Spleen (tissue), 11 donors: ENCODE measurements at regions not wholly inside any gene's neighbourhood (a gene's known extent, or its start where the extent isn't known, plus 50 kb on each side); places are given as distances from the start of the nearest gene placed in this dataset.

Source experiments
- DNase-seq: peaks from one replicate; pipeline ENCODE4 v3.0.0-alpha.2; 2020
- H3K27ac ChIP-seq, 8 donors: fragments of 200-600 bp; sonication (generic) in 7 of 8; 1 replicate in 4 of 8; 2 replicates in 4 of 8; pipeline versions ENCODE4 v1.5.0 to v1.8.0; 2016 to 2021; ENCODE audit warnings: inconsistent platforms in 4 of 8, mild to moderate bottlenecking in 4 of 8, moderate library complexity in 1 of 8
- H3K27me3 ChIP-seq, 7 donors: fragments of 200-600 bp; sonication (generic) in 6 of 7; replicated peaks in 1 of 7; 1 replicate in 4 of 7; 2 replicates in 3 of 7; pipeline versions ENCODE4 v1.5.0 to v1.8.0; 2016 to 2021; ENCODE audit warnings: inconsistent platforms in 3 of 7, mild to moderate bottlenecking in 1 of 7
- H3K36me3 ChIP-seq, 6 donors: fragments of 200-600 bp; sonication (generic) in 5 of 6; 1 replicate in 4 of 6; 2 replicates in 2 of 6; pipeline versions ENCODE4 v1.5.0 to v1.8.0; 2016 to 2021; ENCODE audit warnings: inconsistent platforms in 2 of 6
- H3K4me1 ChIP-seq, 6 donors: fragments of 200-600 bp; sonication (generic) in 5 of 6; 1 replicate in 3 of 6; 2 replicates in 3 of 6; pipeline versions ENCODE4 v1.5.0 to v1.8.0; 2016 to 2021; ENCODE audit warnings: inconsistent platforms in 3 of 6
- H3K4me3 ChIP-seq, 8 donors: fragments of 200-600 bp; sonication (generic) in 7 of 8; 1 replicate in 4 of 8; 2 replicates in 4 of 8; pipeline versions ENCODE4 v1.5.0 to v1.8.0; 2016 to 2021; ENCODE audit warnings: inconsistent platforms in 4 of 8, mild to moderate bottlenecking in 4 of 8, moderate library complexity in 2 of 8
- H3K9me3 ChIP-seq, 8 donors: fragments of 200-600 bp; sonication (generic) in 7 of 8; 1 replicate in 4 of 8; 2 replicates in 4 of 8; pipeline versions ENCODE4 v1.5.0 to v1.8.0; 2016 to 2021; ENCODE audit warnings: inconsistent platforms in 4 of 8
- CTCF ChIP-seq, 11 experiments: fragments of 200-600 bp in 7 of 11; fragments of 450-650 bp in 4 of 11; sonication (generic) in 4 of 11; IDR thresholded peaks in 8 of 11; conservative IDR thresholded peaks in 3 of 11; 1 replicate in 7 of 11; 2 replicates in 4 of 11; pipeline versions ENCODE4 v1.4.0 to v1.8.0; 2016 to 2021; ENCODE audit warnings: antibody characterized with exemption in 11 of 11, inconsistent platforms in 4 of 11, mild to moderate bottlenecking in 1 of 11
- POLR2A ChIP-seq, 3 donors: fragments of 450-650 bp; IDR thresholded peaks; one replicate each; pipeline ENCODE4 v1.5.1; 2017; ENCODE audit warnings: antibody characterized with exemption in 3 of 3, mild to moderate bottlenecking in 1 of 3
- POLR2AphosphoS5 ChIP-seq, 3 donors: sonication (generic); formaldehyde crosslinking; IDR thresholded peaks; one replicate each; pipeline ENCODE4 v1.5.1; 2017; ENCODE audit warnings: antibody characterized with exemption in 3 of 3
- WGBS, 5 donors: extraction: QIAGEN DNeasy Blood & Tissue Kit in 3 of 5; methylation state at CpG; one replicate each; pipeline versions ENCODE4 v1.1.5 to v1.1.7; 2013 to 2018; 5-methylcytosine and 5-hydroxymethylcytosine counted together
- intact Hi-C: fragments of 100-400 bp; cut with DNase I; formaldehyde crosslinking; loops from one replicate; pipeline ENCODE4 v1.15.0; 2023; ENCODE audit warnings: low total_unique reads
- donor health status: healthy with polysubstance abuse.
- donor health status: DM: no; HTN: no; CAD: no; lungs with moderate emphysema.
- donor health status: DM: no; HTN: no; CAD: no.
- donor health status: Bipolar disorder and iron deficiency.
- donor health status: healthy.
- donor health status: DM: no; HTN: no; CAD: no.
- donor health status: DM: yes; HTN: yes; CAD: no.

DNA sequence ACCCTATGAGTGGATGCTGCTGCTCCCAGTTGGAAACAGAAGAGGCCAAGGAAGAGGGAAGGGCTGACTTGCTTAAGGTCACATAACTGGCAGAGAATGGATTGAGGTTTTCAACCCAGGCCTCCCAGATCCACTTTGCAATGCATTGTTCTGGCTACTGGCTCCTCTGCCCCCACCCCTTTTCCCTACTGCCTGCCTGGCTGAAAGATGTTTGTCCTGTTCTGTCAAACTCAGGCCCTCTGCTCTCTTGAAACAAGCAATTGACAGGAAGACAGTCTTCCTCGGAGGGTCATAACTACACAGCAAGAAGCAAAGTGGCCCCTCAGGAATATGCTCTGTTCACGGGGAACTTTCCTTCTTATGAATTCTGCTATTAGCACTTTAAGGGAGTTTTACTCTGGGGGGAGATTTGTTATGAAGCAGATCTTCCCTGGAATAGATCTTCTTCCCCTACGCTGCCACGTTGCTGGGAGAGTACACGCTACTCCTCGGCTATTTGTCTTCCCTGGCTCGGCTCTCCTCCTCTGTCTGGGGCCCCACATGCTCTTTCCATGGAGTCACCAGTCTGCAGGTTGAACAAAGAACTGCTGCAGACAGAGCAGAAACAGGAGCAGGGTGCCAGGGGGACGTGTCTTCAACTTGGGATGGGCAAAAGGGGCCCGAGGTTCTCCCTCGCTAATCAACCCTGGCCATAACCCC lies 436.1 kb downstream of the TYW1 start:
- 62 to 78% (median 73%) methylated on average over 10 of the region's 10 CpGs for WGBS, 5 donors

DNA sequence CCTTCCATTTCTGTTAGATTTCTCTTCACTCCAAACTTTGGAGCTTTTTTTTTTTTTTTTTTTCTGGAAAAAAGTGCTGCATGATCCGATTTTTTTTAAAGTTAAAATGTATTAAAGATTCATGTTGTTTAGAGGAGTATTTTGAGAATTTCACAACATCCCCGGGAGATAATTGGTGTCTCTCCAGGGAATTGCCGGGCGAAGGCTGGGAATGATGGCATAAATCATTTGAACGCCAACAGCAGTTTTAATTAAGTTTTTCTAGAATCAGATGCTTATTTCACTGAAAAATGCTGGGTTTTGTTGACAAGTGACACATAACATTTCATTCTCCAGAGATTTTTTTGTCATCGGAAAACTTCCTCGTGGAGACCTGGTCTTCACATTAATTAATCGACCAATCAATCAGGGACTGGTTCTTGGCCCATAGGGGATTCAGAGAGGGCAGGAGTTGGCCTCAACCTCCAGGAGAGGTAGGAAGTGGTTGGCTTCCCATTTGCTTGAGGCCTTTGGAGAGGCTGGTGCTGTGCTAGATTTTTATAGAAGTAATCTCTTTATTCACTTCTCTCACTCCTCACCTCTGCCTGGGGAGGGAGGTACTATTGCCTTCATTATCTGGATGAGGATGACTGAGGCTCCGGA lies 439.4 kb downstream of the TYW1 start:
- H3K27ac ChIP-seq = no peak overlapping the region
- TF ChIP-seq POLR2A (IDR thresholded peaks at IDR 0.05) (no peak), CTCF (IDR thresholded peaks at IDR 0.05 in 8 of 11, conservative IDR thresholded peaks at IDR 0.05 in 3 of 11) (no peak), POLR2AphosphoS5 (IDR thresholded peaks at IDR 0.05) (no peak)
- 73 to 89% (median 79%) methylated on average over 9 of the region's 9 CpGs for WGBS, 5 donors
- no peaks in the 10 kb centered on the region for H3K4me1 ChIP-seq
- H3K4me3 ChIP-seq = no peak overlapping the region
- H3K9me3 ChIP-seq = peaks cover 0 to 36% (median 15%) of the 10 kb centered on the region in 8 donors
- peak; percentile 6 for DNase-seq
- peaks cover 0 to 8% (median 0%) of the 10 kb centered on the region in 7 donors for H3K27me3 ChIP-seq
- intact Hi-C loops = no loop called here
- no peaks in the 10 kb centered on the region for H3K36me3 ChIP-seq

More for the DNA sequence above, 436.1 kb downstream of the TYW1 start:
- peak; percentile 27 for DNase-seq
- no peak overlapping the region for H3K4me3 ChIP-seq
- no peaks in the 10 kb centered on the region for H3K27me3 ChIP-seq
- H3K9me3 ChIP-seq = peaks cover 0 to 41% (median 15%) of the 10 kb centered on the region in 8 donors
- no peaks in the 10 kb centered on the region for H3K4me1 ChIP-seq
- no peak for TF ChIP-seq POLR2A (IDR thresholded peaks at IDR 0.05)
- TF ChIP-seq CTCF (IDR thresholded peaks at IDR 0.05 in 8 of 11, conservative IDR thresholded peaks at IDR 0.05 in 3 of 11) = no peak
- TF ChIP-seq POLR2AphosphoS5 (IDR thresholded peaks at IDR 0.05) = no peak
- no peak overlapping the region for H3K27ac ChIP-seq
- intact Hi-C loops = no loop called here
- H3K36me3 ChIP-seq = no peaks in the 10 kb centered on the region

DNA sequence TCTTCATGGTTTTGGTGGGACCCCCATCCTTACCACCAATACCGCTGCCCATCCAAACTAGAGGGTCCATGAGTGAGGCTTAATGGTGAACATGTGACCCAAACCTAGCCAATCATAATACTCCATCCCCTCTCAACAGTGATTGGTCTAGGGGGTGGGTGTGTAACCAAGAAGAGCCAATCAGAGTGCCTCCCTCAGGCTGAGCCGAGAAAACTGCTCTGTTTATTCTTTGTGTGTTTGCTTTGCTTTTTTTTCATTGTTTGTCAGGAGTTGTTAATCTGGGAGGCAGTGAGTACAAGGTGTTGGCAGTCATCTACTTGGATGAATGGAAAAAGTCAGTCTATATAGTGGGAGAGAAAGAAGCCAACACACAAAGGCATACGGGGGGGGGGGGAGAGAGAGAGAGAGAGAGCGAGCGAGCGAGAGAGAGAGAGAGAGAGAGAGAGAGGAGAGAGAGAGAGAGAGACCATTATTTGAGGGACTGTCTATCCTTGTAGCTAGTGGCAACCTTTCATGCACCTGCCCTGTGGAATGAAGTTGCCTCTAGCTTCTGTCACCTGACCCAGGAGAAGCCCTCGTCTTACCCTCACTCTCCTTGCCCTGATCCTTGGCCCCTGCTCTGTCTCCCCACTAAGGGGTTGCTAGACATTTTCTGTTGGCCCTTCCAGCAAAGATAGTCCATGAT lies 441.7 kb downstream of the TYW1 start:
- Histone ChIP-seq H3K36me3 (no peaks in the 10 kb centered on the region), H3K4me1 (no peaks in the 10 kb centered on the region), H3K9me3 (peaks cover 0 to 24% (median 10%) of the 10 kb centered on the region in 8 donors), H3K4me3 (no peak overlapping the region), H3K27me3 (peaks cover 0 to 8% (median 0%) of the 10 kb centered on the region in 7 donors), H3K27ac (no peak overlapping the region)
- intact Hi-C loops = no loop called here
- TF ChIP-seq POLR2A (IDR thresholded peaks at IDR 0.05) (no peak), CTCF (IDR thresholded peaks at IDR 0.05 in 8 of 11, conservative IDR thresholded peaks at IDR 0.05 in 3 of 11) (no peak), POLR2AphosphoS5 (IDR thresholded peaks at IDR 0.05) (no peak)
- no peak for DNase-seq
- 57 to 78% (median 72%) methylated on average over 4 to 7 of the region's 7 CpGs for WGBS, 5 donors
